ENCODE measurements at regions not wholly inside any gene's neighbourhood (a gene's known extent, or its start where the extent isn't known, plus 50 kb on each side); places are given as distances from the start of the nearest gene placed in this dataset.

DNA sequence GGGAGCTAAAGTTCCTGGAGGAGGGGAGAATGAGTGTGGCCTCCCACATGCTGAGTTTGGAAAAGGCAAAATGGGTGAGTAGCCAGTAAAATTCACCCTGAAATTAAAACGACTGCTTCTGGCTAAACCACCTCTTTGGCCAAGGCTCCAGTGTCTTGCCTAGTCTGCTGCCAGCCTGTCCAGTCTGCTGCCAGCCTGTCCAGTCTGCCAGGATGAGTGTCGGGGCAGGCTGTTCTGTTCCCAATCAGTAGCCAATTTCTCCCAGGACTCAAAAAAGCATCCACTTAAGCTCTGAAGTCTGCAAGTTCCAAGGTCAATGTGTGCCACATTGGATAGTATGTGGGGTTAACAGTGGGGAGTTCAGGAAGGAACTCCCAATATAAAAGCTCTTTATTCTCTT, 134.6 kb upstream of the KLHL29 start:
- ATAC-seq, result no peak

DNA sequence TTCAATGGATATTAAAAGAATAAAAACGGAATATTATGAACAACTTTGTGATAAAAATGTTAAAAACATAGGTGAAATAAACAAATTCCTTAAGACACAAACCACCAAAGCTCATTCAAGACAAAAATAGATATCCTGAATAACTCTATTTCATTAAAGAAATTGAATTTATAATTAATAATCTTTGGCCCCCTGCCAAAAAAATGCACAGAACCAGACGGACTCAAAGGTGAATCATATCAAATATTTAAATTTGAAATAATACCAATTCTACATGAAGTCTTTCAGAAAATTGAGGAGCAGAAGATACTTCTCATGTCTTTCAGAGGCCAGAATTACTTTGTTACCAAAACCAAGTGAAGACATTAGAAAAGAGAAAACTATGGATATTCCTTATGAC, 128.3 kb upstream of the KLHL29 start:
- no peak overlapping the region for H3K4me3 ChIP-seq (replicated peaks in 1 of 3; ENCODE audit: insufficient read depth in 1 of 3, low read depth in 2 of 3, low read length in 3 of 3)
- H3K79me2 ChIP-seq (ENCODE audit: insufficient read depth, low read length), result no peaks in the 10 kb centered on the region
- ChIA-PET CTCF (ENCODE audit: low intra/inter-chr PET ratio, low total read pairs) (no interaction called here), POLR2A (no interaction called here)
- H3K36me3 ChIP-seq (replicated peaks in 1 of 2; ENCODE audit: control insufficient read depth in 1 of 2, insufficient read depth in 2 of 2, low read length in 2 of 2), result no peaks in the 10 kb centered on the region
- no TSS peak for BruUV-seq (replicated peaks)
- DNase-seq (ENCODE audit: low spot score) (no peak), ATAC-seq (no peak), FAIRE-seq (no peak)
- H3K27ac ChIP-seq (ENCODE audit: extremely low read length, insufficient read depth, low read length), result no peak overlapping the region
- no peaks in the 10 kb centered on the region for H3K4me1 ChIP-seq (ENCODE audit: insufficient read depth, low read length)
- in situ Hi-C loops (cut with HindIII; ENCODE audit: extremely low pct_ligation_motif_present, low pct_unique_long_range_greater_than_20kb), result no loop called here
- no peaks in the 10 kb centered on the region for H3K9me3 ChIP-seq (ENCODE audit: low read length)
- TF ChIP-seq PRPF4 (IDR thresholded peaks at IDR 0.05; ENCODE audit: low read depth, low read length, poor library complexity, severe bottlenecking), result no peak
- intact Hi-C loops (cut with micrococcal nuclease; ENCODE audit: unreplicated experiment), result no loop called here
- no peak overlapping the region for H3K9ac ChIP-seq (ENCODE audit: insufficient read depth, low read depth, low read length)
- H3K27me3 ChIP-seq (ENCODE audit: control insufficient read depth in 1 of 2, insufficient read depth in 2 of 2, low read length in 2 of 2), result no peaks in the 10 kb centered on the region
- H4K20me1 ChIP-seq (ENCODE audit: insufficient read depth, low read length), result no peaks in the 10 kb centered on the region
- H3K4me2 ChIP-seq (ENCODE audit: low read depth, low read length), result no peak overlapping the region
- WGBS (ENCODE audit: low lambda C conversion rate), result 3% methylated on average over 2 of the region's 2 CpGs
- no peak overlapping the region for H2AFZ ChIP-seq (ENCODE audit: low read length)

More for the DNA sequence above, 134.6 kb upstream of the KLHL29 start:
- H3K9me3 ChIP-seq (ENCODE audit: low read length), result no peaks in the 10 kb centered on the region
- no peaks in the 10 kb centered on the region for H3K4me1 ChIP-seq (ENCODE audit: insufficient read depth, low read length)
- H3K79me2 ChIP-seq (ENCODE audit: insufficient read depth, low read length), result no peaks in the 10 kb centered on the region
- H3K27me3 ChIP-seq (ENCODE audit: control insufficient read depth in 1 of 2, insufficient read depth in 2 of 2, low read length in 2 of 2), result peaks cover 0 to 1% of the 10 kb centered on the region in 2 experiments; a peak in 1 of 5 replicates
- H3K36me3 ChIP-seq (replicated peaks in 1 of 2; ENCODE audit: control insufficient read depth in 1 of 2, insufficient read depth in 2 of 2, low read length in 2 of 2), result no peaks in the 10 kb centered on the region
- in situ Hi-C loops (cut with HindIII; ENCODE audit: extremely low pct_ligation_motif_present, low pct_unique_long_range_greater_than_20kb) (no loop called here), intact Hi-C loops (cut with micrococcal nuclease; ENCODE audit: unreplicated experiment) (no loop called here)
- no peak overlapping the region for H3K4me3 ChIP-seq (replicated peaks in 1 of 3; ENCODE audit: insufficient read depth in 1 of 3, low read depth in 2 of 3, low read length in 3 of 3)
- no peak overlapping the region for H3K4me2 ChIP-seq (ENCODE audit: low read depth, low read length)
- BruUV-seq (replicated peaks), result no TSS peak
- no peaks in the 10 kb centered on the region for H4K20me1 ChIP-seq (ENCODE audit: insufficient read depth, low read length)
- no peak for DNase-seq (ENCODE audit: low spot score)
- no peak for TF ChIP-seq RAD21 (CRISPR knock-in tag; IDR thresholded peaks at IDR 0.05)
- TF ChIP-seq NR1H2 (CRISPR knock-in tag; IDR thresholded peaks at IDR 0.05; ENCODE audit: borderline replicate concordance, low read depth), result no peak
- TF ChIP-seq SMC3 (IDR thresholded peaks at IDR 0.05; ENCODE audit: low read length), result no peak
- H2AFZ ChIP-seq (ENCODE audit: low read length), result no peak overlapping the region
- no peak overlapping the region for H3K27ac ChIP-seq (ENCODE audit: extremely low read length, insufficient read depth, low read length)
- CTCF ChIA-PET (ENCODE audit: low intra/inter-chr PET ratio, low total read pairs), result no interaction called here
- POLR2A ChIA-PET, result no interaction called here
- H3K9ac ChIP-seq (ENCODE audit: insufficient read depth, low read depth, low read length), result no peak overlapping the region
- WGBS (ENCODE audit: low lambda C conversion rate), result 21% methylated on average over 2 of the region's 2 CpGs
- FAIRE-seq, result no peak

Data from HepG2 (cell line).